GM12878 (cell line): ENCODE measurements at regions not wholly inside any gene's neighbourhood (a gene's known extent, or its start where the extent isn't known, plus 50 kb on each side); places are given as distances from the start of the nearest gene placed in this dataset.

ENCODE experiments used
- ATAC-seq: fragments of 200-7000 bp; cut with Tn5 transposase; 3 replicates; pipeline ENCODE4 v1.9.1; 2020; ENCODE audit warnings: mild to moderate bottlenecking, moderate library complexity
- BruUV-seq: library from RNA; stranded (reverse); fragments of 400-500 nt; replicated peaks from 2 replicates; lab custom pipeline; 2021; lab: Mats Ljungman, UMichigan
- CTCF ChIA-PET: fragments of 300-600 bp; sonication (Branson Sonifier 250); formaldehyde crosslinking; extraction: SDS; loops from one replicate; lab custom pipeline; 2021; ENCODE audit warnings: inconsistent platforms; lab: Yijun Ruan, JAX
- POLR2A ChIA-PET: fragments of 350-600 bp; formaldehyde crosslinking; extraction: SDS; loops from one replicate; lab custom pipeline; 2021; ENCODE audit warnings: inconsistent platforms; lab: Charles Lee
- RAD21 ChIA-PET: fragments of 300-600 bp; sonication (Branson Sonifier 250); formaldehyde crosslinking; loops from one replicate; lab custom pipeline; 2023; ENCODE audit warnings: antibody characterized with exemption; ENCODE audit not compliant: unreplicated experiment; lab: Charles Lee
- SMC1A ChIA-PET: fragments of 300-600 bp; sonication (Branson Sonifier 250); formaldehyde crosslinking; loops from one replicate; lab custom pipeline; 2023; ENCODE audit not compliant: unreplicated experiment, uncharacterized antibody; lab: Charles Lee
- DNase-seq: peaks from one replicate; pipeline ENCODE4 v3.0.0-alpha.2; 2011; ENCODE audit warnings: low read depth, low spot score
- FAIRE-seq: peaks from 3 replicates; lab custom pipeline; 2011; peaks lifted over from hg19 to GRCh38; lab: Jason Lieb, UNC
- H2AFZ ChIP-seq: 2 replicates; pipeline ENCODE4 v1.6.0; 2011; ENCODE audit warnings: low read depth, low read length, control low read depth; ENCODE audit not compliant: control insufficient read depth
- H3K27ac ChIP-seq: 2 replicates; pipeline ENCODE4 v1.5.1; 2011; ENCODE audit warnings: control low read depth; ENCODE audit not compliant: control insufficient read depth, insufficient read depth
- H3K27me3 ChIP-seq, 2 experiments: replicated peaks in 1 of 2; 2 replicates each; pipeline versions ENCODE4 v1.6.0 to v1.6.1; 2011; ENCODE audit warnings: low read length in 1 of 2; ENCODE audit not compliant: control insufficient read depth in 2 of 2, insufficient read depth in 2 of 2
- H3K36me3 ChIP-seq, 2 experiments: 2 replicates each; pipeline ENCODE4 v1.5.1; 2011; ENCODE audit warnings: low read length in 1 of 2; ENCODE audit not compliant: control insufficient read depth in 2 of 2, insufficient read depth in 2 of 2
- H3K4me1 ChIP-seq: 2 replicates; pipeline ENCODE4 v1.6.1; 2011; ENCODE audit warnings: mild to moderate bottlenecking, low read length, moderate library complexity, mixed read lengths; ENCODE audit not compliant: control insufficient read depth, insufficient read depth
- H3K4me2 ChIP-seq: 2 replicates; pipeline ENCODE4 v1.6.0; 2011; ENCODE audit warnings: control low read depth; ENCODE audit not compliant: control insufficient read depth, insufficient read depth
- H3K4me3 ChIP-seq: fragments of 200-600 bp; sonication (generic); 2 replicates; pipeline ENCODE4 v1.5.1; 2016
- H3K79me2 ChIP-seq: 2 replicates; pipeline ENCODE4 v1.6.0; 2011; ENCODE audit warnings: low read length; ENCODE audit not compliant: control insufficient read depth, insufficient read depth
- H3K9ac ChIP-seq: 2 replicates; pipeline ENCODE4 v1.8.0; 2011; ENCODE audit warnings: low read length, control low read depth, mixed read lengths; ENCODE audit not compliant: control insufficient read depth, insufficient read depth
- H3K9me3 ChIP-seq: replicated peaks from 3 replicates; pipeline ENCODE4 v1.5.1; 2011; ENCODE audit warnings: mild to moderate bottlenecking, low read length; ENCODE audit not compliant: control insufficient read depth, insufficient read depth
- H4K20me1 ChIP-seq: 2 replicates; pipeline ENCODE4 v1.6.0; 2011; ENCODE audit not compliant: control insufficient read depth, insufficient read depth
- EED ChIP-seq: sonication (generic); IDR thresholded peaks from 2 replicates; pipeline ENCODE4 v1.6.1; 2016; ENCODE audit warnings: antibody characterized with exemption, low read depth
- IRF5 ChIP-seq: fragments of 450-650 bp; IDR thresholded peaks from 2 replicates; pipeline ENCODE4 v1.6.1; 2017; ENCODE audit warnings: borderline replicate concordance
- WGBS: methylation state at CpG from one replicate; pipeline ENCODE4 v1.1.6; 2016; ENCODE audit warnings: low lambda C conversion rate; ENCODE audit not compliant: insufficient replicate concordance, insufficient coverage; ENCODE audit errors: missing lambda C conversion rate; 5-methylcytosine and 5-hydroxymethylcytosine counted together
- in situ Hi-C: fragments of 300-500 bp; cut with MboI; formaldehyde crosslinking; loops from 9 replicates; pipeline ENCODE4 v1.14.3; 2018; ENCODE audit warnings: mixed read lengths
- intact Hi-C: fragments of 100-400 bp; cut with micrococcal nuclease; formaldehyde crosslinking; loops from one replicate; pipeline ENCODE4 v1.14.2; 2022; ENCODE audit not compliant: unreplicated experiment

GRCh38 chr14:65333943-65334687, 78.4 kb upstream of the FUT8 start:
- intact Hi-C loops = no loop called here
- Histone ChIP-seq H3K27me3 (no peaks in the 10 kb centered on the region), H3K36me3 (no peaks in the 10 kb centered on the region), H2AFZ (no peak overlapping the region), H3K4me1 (peaks cover 43% of the 10 kb centered on the region), H3K9me3 (no peaks in the 10 kb centered on the region), H3K79me2 (no peaks in the 10 kb centered on the region), H3K9ac (no peak overlapping the region), H3K27ac (no peak overlapping the region), H3K4me2 (no peak overlapping the region), H3K4me3 (no peak overlapping the region), H4K20me1 (no peaks in the 10 kb centered on the region)
- BruUV-seq = no TSS peak
- ChIA-PET SMC1A (interaction anchor here (0.9 to 5.6 kb wide), 8 partner anchors 14 to 81 kb away, joined by 3 to 82 read pairs (median 8); no protein-coding TSS in a partner anchor), CTCF (interaction anchor here (1.9 to 4.5 kb wide), 3 partner anchors 7 to 17 kb away, joined by 5 to 29 read pairs (median 12); no protein-coding TSS in a partner anchor), POLR2A (interaction anchor here (0.9 to 1.4 kb wide), 3 partner anchors 13 to 21 kb away, joined by 3 to 4 read pairs (median 4); no protein-coding TSS in a partner anchor), RAD21 (interaction anchor here (1.5 to 2.2 kb wide), 3 partner anchors 16 to 78 kb away, joined by 3 to 6 read pairs (median 5); partner anchors contain the start of gene FUT8)
- 6% methylated on average over 8 of the region's 8 CpGs for WGBS
- TF ChIP-seq EED (0 out of 2 replicates have a peak, but pooled peaks have one; percentile 11), IRF5 (no peak)
- FAIRE-seq = peak; percentile 64
- in situ Hi-C loops = no loop called here
- ATAC-seq = no peak
- no peak for DNase-seq
